Keratinocyte (primary cell): ENCODE measurements at regions not wholly inside any gene's neighbourhood (a gene's known extent, or its start where the extent isn't known, plus 50 kb on each side); places are given as distances from the start of the nearest gene placed in this dataset.

Experiments
- DNase-seq: peaks from one replicate; pipeline ENCODE4 v3.0.0-alpha.2; 2011; ENCODE audit warnings: low read depth, missing footprints, low spot score
- FAIRE-seq: peaks from 2 replicates; lab custom pipeline; 2011; peaks lifted over from hg19 to GRCh38; lab: Jason Lieb, UNC
- H2AFZ ChIP-seq: 2 replicates; pipeline ENCODE4 v1.6.0; 2012; ENCODE audit warnings: low read length, control low read depth, inconsistent platforms; ENCODE audit not compliant: control insufficient read depth
- H3K27ac ChIP-seq: 2 replicates; pipeline ENCODE4 v1.5.1; 2011; ENCODE audit warnings: low read length; ENCODE audit not compliant: control insufficient read depth, insufficient read depth
- H3K27me3 ChIP-seq: 3 replicates; pipeline ENCODE4 v1.6.0; 2011; ENCODE audit warnings: low read length; ENCODE audit not compliant: control insufficient read depth, insufficient read depth; ENCODE audit errors: extremely low read depth
- H3K36me3 ChIP-seq, 2 experiments: 2 replicates in 1 of 2; 3 replicates in 1 of 2; pipeline ENCODE4 v1.5.1; 2011; ENCODE audit warnings: low read length in 2 of 2, mild to moderate bottlenecking in 1 of 2; ENCODE audit not compliant: control insufficient read depth in 2 of 2, insufficient read depth in 2 of 2; ENCODE audit errors: extremely low read depth in 1 of 2
- H3K4me1 ChIP-seq: 3 replicates; pipeline ENCODE4 v1.5.1; 2011; ENCODE audit warnings: low read length; ENCODE audit not compliant: control insufficient read depth, insufficient read depth; ENCODE audit errors: extremely low read depth
- H3K4me2 ChIP-seq: 3 replicates; pipeline ENCODE4 v1.6.0; 2011; ENCODE audit warnings: low read depth, low read length; ENCODE audit not compliant: control insufficient read depth, insufficient read depth; ENCODE audit errors: extremely low read depth
- H3K4me3 ChIP-seq, 3 experiments: fragments of 200-600 bp in 1 of 3; sonication (generic) in 1 of 3; 2 replicates in 2 of 3; 3 replicates in 1 of 3; pipeline ENCODE4 v1.5.1; 2011 to 2016; ENCODE audit warnings: low read length in 3 of 3, mild to moderate bottlenecking in 3 of 3, control low read depth in 2 of 3, inconsistent platforms in 1 of 3, low read depth in 1 of 3, mixed read lengths in 1 of 3, mixed run types in 1 of 3, moderate library complexity in 1 of 3; ENCODE audit not compliant: control insufficient read depth in 2 of 3, insufficient read depth in 2 of 3; ENCODE audit errors: extremely low read depth in 1 of 3
- H3K79me2 ChIP-seq: 2 replicates; pipeline ENCODE4 v1.6.0; 2012; ENCODE audit warnings: low read length; ENCODE audit not compliant: control insufficient read depth, insufficient read depth
- H3K9ac ChIP-seq: 3 replicates; pipeline ENCODE4 v1.6.0; 2011; ENCODE audit warnings: low read length; ENCODE audit not compliant: control insufficient read depth, insufficient read depth; ENCODE audit errors: extremely low read depth
- H3K9me1 ChIP-seq: 3 replicates; pipeline ENCODE4 v1.6.0; 2011; ENCODE audit warnings: low read length; ENCODE audit not compliant: control insufficient read depth, insufficient read depth; ENCODE audit errors: extremely low read depth
- H3K9me3 ChIP-seq: 2 replicates; pipeline ENCODE4 v1.5.1; 2012; ENCODE audit warnings: low read depth, low read length; ENCODE audit not compliant: control insufficient read depth
- H4K20me1 ChIP-seq: 3 replicates; pipeline ENCODE4 v1.6.0; 2011; ENCODE audit warnings: low read length; ENCODE audit not compliant: control insufficient read depth, insufficient read depth; ENCODE audit errors: extremely low read depth
- CTCF ChIP-seq, 3 experiments: IDR thresholded peaks in 1 of 3; conservative IDR thresholded peaks in 1 of 3; optimal IDR thresholded peaks in 1 of 3; 2 replicates in 2 of 3; 3 replicates in 1 of 3; pipeline versions ENCODE3 to v1.5.1; 2011; ENCODE audit warnings: low read length in 3 of 3, mild to moderate bottlenecking in 3 of 3, moderate library complexity in 2 of 3, control low read depth in 1 of 3, inconsistent platforms in 1 of 3; ENCODE audit not compliant: insufficient read depth in 2 of 3; ENCODE audit errors: extremely low read depth in 1 of 3
- EZH2 ChIP-seq: IDR thresholded peaks from one replicate; pipeline ENCODE4 v1.6.1; 2012; ENCODE audit warnings: inconsistent platforms, mild to moderate bottlenecking, low read length, moderate library complexity
- dilution Hi-C: fragments of 300-500 bp; cut with MboI; formaldehyde crosslinking; loops from one replicate; pipeline ENCODE4 v1.7.0; 2020; ENCODE audit warnings: low sequenced_read_pairs; ENCODE audit not compliant: extremely low pct_ligation_motif_present

DNA sequence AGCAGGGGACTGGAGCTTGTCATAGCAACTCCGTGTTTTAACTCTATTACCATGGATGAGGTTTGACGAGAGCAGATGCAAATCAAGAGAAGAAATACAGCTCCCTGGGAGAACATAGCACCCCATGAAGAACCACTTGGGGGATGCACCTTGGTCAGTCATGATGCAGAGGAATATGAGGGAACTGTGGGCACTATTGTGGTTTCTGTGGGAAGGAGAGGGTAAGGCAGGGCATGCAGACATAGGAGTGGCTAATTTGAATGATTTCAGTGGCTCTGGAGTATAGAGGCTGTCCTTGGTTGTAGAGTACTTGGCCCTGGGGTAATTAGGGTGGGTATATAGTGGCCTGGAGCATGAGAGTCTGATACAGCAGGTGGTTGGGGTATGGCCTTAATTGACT, 131.9 kb downstream of the EDEM1 start:
- TF ChIP-seq EZH2: no peak
- TF ChIP-seq CTCF (optimal IDR thresholded peaks at IDR 0.05 in 1 of 3, IDR thresholded peaks at IDR 0.05 in 1 of 3, conservative IDR thresholded peaks at IDR 0.05 in 1 of 3; ENCODE audit: extremely low read depth in 1 of 3, insufficient read depth in 2 of 3, low read length in 3 of 3): no peak
- FAIRE-seq (no peak), DNase-seq (no peak)
- H3K9me3 ChIP-seq: no peaks in the 10 kb centered on the region
- no peaks in the 10 kb centered on the region for H3K27me3 ChIP-seq
- H3K27ac ChIP-seq: no peak overlapping the region
- H3K4me2 ChIP-seq: no peak overlapping the region
- H4K20me1 ChIP-seq: no peaks in the 10 kb centered on the region
- H2AFZ ChIP-seq: no peak overlapping the region
- H3K4me1 ChIP-seq: no peaks in the 10 kb centered on the region
- H3K9ac ChIP-seq: no peak overlapping the region
- H3K79me2 ChIP-seq: no peaks in the 10 kb centered on the region
- dilution Hi-C loops: no loop called here
- no peaks in the 10 kb centered on the region for H3K9me1 ChIP-seq
- H3K4me3 ChIP-seq: no peak overlapping the region
- H3K36me3 ChIP-seq: no peaks in the 10 kb centered on the region

DNA sequence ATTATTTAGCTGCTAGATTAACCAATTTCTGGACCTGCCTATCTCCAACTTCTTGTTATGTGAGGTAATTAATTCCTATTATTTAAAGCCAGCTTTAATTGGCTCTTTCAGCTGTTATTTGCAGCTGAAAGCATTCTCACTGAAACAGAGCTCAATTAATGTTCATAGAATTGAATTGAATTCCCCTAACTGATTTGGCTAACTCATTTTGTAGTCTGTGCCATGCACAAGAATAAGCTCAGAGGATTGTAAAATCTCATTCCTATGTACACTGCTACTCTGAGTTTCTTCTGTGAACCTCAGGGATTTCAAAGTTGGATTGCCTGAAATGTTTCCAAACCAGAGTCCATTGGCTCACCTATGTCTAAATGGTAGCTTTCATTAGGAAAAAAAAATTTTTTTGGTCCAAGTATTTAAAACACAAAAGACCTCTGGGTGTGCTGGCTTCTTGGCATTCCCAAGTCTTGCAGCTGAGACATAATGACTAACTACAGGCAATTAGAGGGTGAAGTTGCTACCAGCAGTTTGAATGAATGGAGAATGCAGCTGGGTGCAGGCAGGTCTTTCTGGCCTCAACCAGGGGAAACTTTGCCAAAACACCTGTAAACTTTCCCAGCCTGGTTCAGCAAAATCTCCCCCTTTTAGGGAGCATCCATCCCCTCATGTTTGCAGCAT, 134.3 kb downstream of the EDEM1 start:
- DNase-seq: no peak
- no peak overlapping the region for H2AFZ ChIP-seq
- no peak overlapping the region for H3K4me3 ChIP-seq
- FAIRE-seq: no peak
- H4K20me1 ChIP-seq: no peaks in the 10 kb centered on the region
- no peaks in the 10 kb centered on the region for H3K27me3 ChIP-seq
- TF ChIP-seq EZH2 (no peak), CTCF (optimal IDR thresholded peaks at IDR 0.05 in 1 of 3, IDR thresholded peaks at IDR 0.05 in 1 of 3, conservative IDR thresholded peaks at IDR 0.05 in 1 of 3; ENCODE audit: extremely low read depth in 1 of 3, insufficient read depth in 2 of 3, low read length in 3 of 3) (no peak)
- H3K9me1 ChIP-seq: no peaks in the 10 kb centered on the region
- H3K9me3 ChIP-seq: no peaks in the 10 kb centered on the region
- no peaks in the 10 kb centered on the region for H3K36me3 ChIP-seq
- H3K4me1 ChIP-seq: no peaks in the 10 kb centered on the region
- H3K9ac ChIP-seq: no peak overlapping the region
- no peak overlapping the region for H3K27ac ChIP-seq
- dilution Hi-C loops: no loop called here
- H3K4me2 ChIP-seq: no peak overlapping the region
- no peaks in the 10 kb centered on the region for H3K79me2 ChIP-seq
